ENCODE measurements at regions not wholly inside any gene's neighbourhood (a gene's known extent, or its start where the extent isn't known, plus 50 kb on each side); places are given as distances from the start of the nearest gene placed in this dataset.

DNA sequence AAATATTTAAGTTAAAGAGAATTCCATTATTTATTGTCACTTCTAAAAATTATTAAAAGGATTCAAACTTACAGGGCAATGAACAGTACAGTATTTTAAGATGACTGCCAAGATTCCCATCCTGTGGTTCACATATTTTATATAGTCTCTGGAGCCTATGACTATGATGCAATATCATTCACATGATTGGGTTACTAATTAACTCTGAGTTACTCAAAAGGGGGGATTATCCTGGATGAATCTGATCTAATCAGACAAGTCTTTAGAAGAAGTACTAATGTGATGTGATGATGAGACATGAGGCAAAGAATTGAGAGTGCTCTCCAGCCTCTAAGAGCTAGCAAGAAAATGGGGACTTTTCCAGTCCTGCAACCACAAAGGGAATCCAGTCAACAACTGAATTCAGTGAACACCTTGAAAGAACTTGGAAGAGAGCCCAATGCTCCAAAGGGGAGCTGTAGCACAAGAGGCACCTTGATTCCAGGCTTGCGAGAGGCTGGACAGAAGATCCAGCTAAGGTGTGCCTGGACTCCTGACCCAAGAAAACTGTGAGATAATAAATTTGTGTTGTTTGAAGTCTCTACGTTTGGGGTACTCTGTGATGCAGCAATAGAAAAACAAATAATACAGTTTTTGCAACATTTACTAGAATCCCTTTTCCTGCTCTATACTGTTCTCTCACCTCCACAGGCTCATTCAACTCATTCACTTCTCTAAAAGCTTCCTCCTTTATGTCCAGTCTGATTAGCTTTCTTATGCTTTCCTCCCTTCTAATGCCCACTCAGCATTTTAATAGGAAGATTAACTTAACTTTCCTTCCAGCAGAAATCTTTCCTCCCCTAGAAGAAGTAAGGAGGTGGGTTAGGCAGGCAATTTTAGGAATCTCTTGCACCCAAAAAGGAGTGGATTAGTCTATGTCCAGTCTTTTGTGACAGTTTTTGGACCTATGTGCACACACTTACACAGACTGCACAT is 133.8 kb upstream of the LCORL start:
- DNase-seq (ENCODE audit: insufficient read length, low spot score) (no peak), FAIRE-seq (peak; percentile 91)
- TF ChIP-seq, protein P1, sequence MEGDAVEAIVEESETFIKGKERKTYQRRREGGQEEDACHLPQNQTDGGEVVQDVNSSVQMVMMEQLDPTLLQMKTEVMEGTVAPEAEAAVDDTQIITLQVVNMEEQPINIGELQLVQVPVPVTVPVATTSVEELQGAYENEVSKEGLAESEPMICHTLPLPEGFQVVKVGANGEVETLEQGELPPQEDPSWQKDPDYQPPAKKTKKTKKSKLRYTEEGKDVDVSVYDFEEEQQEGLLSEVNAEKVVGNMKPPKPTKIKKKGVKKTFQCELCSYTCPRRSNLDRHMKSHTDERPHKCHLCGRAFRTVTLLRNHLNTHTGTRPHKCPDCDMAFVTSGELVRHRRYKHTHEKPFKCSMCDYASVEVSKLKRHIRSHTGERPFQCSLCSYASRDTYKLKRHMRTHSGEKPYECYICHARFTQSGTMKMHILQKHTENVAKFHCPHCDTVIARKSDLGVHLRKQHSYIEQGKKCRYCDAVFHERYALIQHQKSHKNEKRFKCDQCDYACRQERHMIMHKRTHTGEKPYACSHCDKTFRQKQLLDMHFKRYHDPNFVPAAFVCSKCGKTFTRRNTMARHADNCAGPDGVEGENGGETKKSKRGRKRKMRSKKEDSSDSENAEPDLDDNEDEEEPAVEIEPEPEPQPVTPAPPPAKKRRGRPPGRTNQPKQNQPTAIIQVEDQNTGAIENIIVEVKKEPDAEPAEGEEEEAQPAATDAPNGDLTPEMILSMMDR (IDR thresholded peaks at IDR 0.05; ENCODE audit: insufficient read depth, missing control alignments) = no peak

DNA sequence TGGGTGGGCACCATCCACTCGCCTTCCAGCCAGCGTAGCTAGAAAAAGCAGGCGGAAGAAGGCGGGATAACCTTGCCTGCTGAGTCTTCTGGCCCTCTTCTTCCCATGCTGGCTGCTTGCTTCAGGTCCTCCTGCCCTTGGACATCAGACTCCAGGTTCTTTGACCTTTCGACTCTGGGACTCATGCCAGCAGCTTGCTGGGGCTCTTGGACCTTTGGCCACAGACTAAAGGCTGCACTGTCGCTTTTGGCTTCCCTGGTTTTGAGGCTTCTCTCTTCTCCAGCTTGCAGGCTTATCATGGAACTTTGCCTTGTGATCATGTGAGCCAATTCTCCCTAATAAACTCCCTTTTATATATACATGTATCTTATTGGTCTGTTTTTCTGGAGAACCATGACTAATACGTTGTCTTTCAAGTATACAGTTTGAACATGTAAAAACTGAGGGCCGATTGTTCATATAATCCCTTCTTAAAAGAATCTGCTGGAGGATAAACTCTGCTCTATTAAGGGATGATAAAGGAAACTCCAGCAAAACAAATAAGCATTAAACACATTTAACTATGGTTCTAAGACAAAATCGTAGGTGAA is 116.6 kb upstream of the LCORL start:
- TF ChIP-seq, protein P1 (IDR thresholded peaks at IDR 0.05; ENCODE audit: insufficient read depth, missing control alignments) = no peak
- DNase-seq (ENCODE audit: insufficient read length, low spot score) = no peak
- no peak for FAIRE-seq

DNA sequence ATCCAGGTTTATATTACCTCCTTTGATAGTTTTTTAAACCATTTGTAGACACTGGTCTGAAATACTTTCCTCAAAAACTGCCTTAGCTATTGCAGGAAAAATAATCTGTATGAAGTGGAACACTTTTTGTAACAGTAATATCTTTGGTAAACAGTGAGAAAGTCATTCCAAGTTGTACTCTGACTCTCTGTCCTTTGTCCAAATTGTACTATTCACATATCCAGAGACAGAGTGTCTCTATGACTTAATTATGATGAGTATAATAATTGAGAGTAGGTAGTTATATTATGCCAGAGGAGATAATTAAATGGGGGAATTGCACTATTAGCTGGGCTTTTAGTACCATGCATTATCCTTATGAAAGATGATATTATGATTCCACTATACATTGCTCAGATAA is 112.6 kb upstream of the LCORL start:
- TF ChIP-seq, protein P1 (IDR thresholded peaks at IDR 0.05; ENCODE audit: insufficient read depth, missing control alignments) = no peak
- no peak for DNase-seq (ENCODE audit: insufficient read length, low spot score)

DNA sequence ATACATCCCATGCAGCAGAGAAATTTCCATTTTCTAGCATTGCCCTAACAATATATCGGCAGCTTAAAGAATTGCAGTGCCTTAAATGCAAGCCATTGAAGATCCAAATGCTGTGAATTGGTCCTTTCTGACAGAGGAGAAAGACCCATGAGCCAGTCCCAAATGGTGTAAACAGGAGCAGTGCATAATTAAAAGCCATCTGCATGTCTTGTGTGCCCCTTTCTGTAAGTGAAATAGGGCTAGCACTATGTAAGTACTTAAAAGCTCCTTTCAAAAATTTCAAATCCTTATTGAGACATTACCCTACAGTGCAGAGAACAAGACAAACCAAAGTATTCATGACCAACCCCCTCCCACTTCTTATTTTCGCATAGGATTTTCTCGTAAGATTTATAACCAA is 108.7 kb upstream of the LCORL start:
- TF ChIP-seq, protein P1 (IDR thresholded peaks at IDR 0.05; ENCODE audit: insufficient read depth, missing control alignments) = no peak
- FAIRE-seq = no peak
- DNase-seq (ENCODE audit: insufficient read length, low spot score) = no peak

More for the DNA sequence above, 112.6 kb upstream of the LCORL start:
- FAIRE-seq = no peak

DNA sequence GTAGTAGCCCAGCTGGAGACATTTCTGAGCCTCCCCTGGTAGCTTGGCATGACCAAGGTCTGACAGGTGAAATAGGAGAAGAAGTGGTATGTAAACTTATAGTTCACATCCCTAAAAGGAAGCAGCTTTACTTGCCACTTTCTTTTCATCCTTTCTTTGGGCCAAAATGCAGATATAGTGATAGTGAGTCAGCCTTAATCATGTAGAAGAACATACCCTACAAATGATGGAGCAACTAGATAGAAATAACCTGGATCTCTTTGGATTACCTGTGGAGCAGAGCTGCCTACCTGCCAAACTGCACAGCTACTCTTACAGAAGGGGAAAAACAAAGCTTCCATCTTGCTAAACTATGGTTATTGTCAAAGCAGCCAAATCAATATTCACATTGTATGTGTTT is 106.7 kb upstream of the LCORL start:
- no peak for DNase-seq (ENCODE audit: insufficient read length, low spot score)
- no peak for FAIRE-seq
- TF ChIP-seq, protein P1 (IDR thresholded peaks at IDR 0.05; ENCODE audit: insufficient read depth, missing control alignments) = no peak

DNA sequence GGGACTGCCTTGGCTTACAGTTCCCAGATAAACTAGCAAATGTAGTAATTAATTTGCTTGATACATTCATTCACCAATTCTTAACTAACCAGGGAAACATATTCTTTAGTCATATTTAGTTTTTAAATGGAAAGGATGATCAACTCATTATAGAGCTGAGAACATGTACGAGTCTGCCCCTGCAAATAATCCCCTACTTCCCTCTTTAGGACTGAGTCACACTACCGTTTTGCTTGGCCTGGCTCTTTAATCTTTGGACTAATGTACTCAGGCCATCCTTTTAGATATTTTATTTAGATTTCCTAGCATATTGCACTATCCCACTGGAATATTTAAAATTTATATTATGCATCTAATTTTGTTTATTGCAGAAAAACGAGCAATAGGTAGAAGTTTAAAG is 105.5 kb upstream of the LCORL start:
- no peak for DNase-seq (ENCODE audit: insufficient read length, low spot score)
- TF ChIP-seq, protein P1 (IDR thresholded peaks at IDR 0.05; ENCODE audit: insufficient read depth, missing control alignments) = no peak
- FAIRE-seq = no peak
